Loucy (cell line): ENCODE measurements at regions not wholly inside any gene's neighbourhood (a gene's known extent, or its start where the extent isn't known, plus 50 kb on each side); places are given as distances from the start of the nearest gene placed in this dataset.

Experiments used
- H2AFZ ChIP-seq: fragments of 200-600 bp; sonication (generic); 2 replicates; pipeline ENCODE4 v1.6.0; 2016; ENCODE audit warnings: antibody characterized with exemption, mild to moderate bottlenecking, low read length, moderate library complexity
- H3F3A ChIP-seq: fragments of 200-600 bp; 2 replicates; pipeline ENCODE4 v1.6.0; 2016; ENCODE audit warnings: antibody characterized with exemption, low read depth, mild to moderate bottlenecking
- H3K27me3 ChIP-seq: fragments of 200-600 bp; sonication (generic); 2 replicates; pipeline ENCODE4 v1.6.1; 2014; ENCODE audit warnings: low read length, mild to moderate bottlenecking; ENCODE audit not compliant: insufficient read depth, poor library complexity, severe bottlenecking
- H3K36me3 ChIP-seq: fragments of 200-600 bp; sonication (generic); 2 replicates; pipeline ENCODE4 v1.6.1; 2016; ENCODE audit warnings: low read length; ENCODE audit not compliant: insufficient read depth
- H3K4me1 ChIP-seq: fragments of 200-600 bp; sonication (generic); 2 replicates; pipeline ENCODE4 v1.5.1; 2014; ENCODE audit warnings: low read length, mild to moderate bottlenecking; ENCODE audit not compliant: insufficient read depth, poor library complexity, severe bottlenecking
- H3K4me2 ChIP-seq: fragments of 200-600 bp; sonication (generic); 2 replicates; pipeline ENCODE4 v1.6.0; 2014; ENCODE audit warnings: antibody characterized with exemption, low read length, low read depth, mild to moderate bottlenecking; ENCODE audit not compliant: poor library complexity, severe bottlenecking
- H3K4me3 ChIP-seq: fragments of 200-600 bp; sonication (generic); 2 replicates; pipeline ENCODE4 v1.5.1; 2014; ENCODE audit warnings: low read length, mild to moderate bottlenecking, mixed read lengths; ENCODE audit not compliant: poor library complexity, severe bottlenecking
- H3K79me2 ChIP-seq: fragments of 200-600 bp; sonication (generic); 2 replicates; pipeline ENCODE4 v1.6.1; 2014; ENCODE audit warnings: low read length; ENCODE audit not compliant: insufficient read depth
- H3K9ac ChIP-seq: fragments of 200-600 bp; sonication (generic); 2 replicates; pipeline ENCODE4 v1.6.0; 2014; ENCODE audit warnings: mild to moderate bottlenecking, low read depth, low read length, moderate library complexity; ENCODE audit not compliant: poor library complexity, severe bottlenecking
- H3K9me2 ChIP-seq: fragments of 200-600 bp; sonication (generic); replicated peaks from 2 replicates; pipeline ENCODE4 v1.6.1; 2016; ENCODE audit warnings: low read depth, low read length, mixed read lengths
- H3K9me3 ChIP-seq: fragments of 200-600 bp; sonication (generic); 2 replicates; pipeline ENCODE4 v1.6.1; 2014; ENCODE audit warnings: mild to moderate bottlenecking, antibody characterized with exemption, low read length, low read depth; ENCODE audit not compliant: insufficient read depth
- H4K20me1 ChIP-seq: fragments of 200-600 bp; sonication (generic); 2 replicates; pipeline ENCODE4 v1.6.0; 2014; ENCODE audit warnings: antibody characterized with exemption, low read length, mild to moderate bottlenecking; ENCODE audit not compliant: insufficient read depth, poor library complexity, severe bottlenecking
- CTCF ChIP-seq: fragments of 200-600 bp; sonication (generic); conservative IDR thresholded peaks from 2 replicates; pipeline ENCODE4 v1.5.1; 2014; ENCODE audit warnings: mild to moderate bottlenecking, antibody characterized with exemption, low read length
- EZH2phosphoT487 ChIP-seq: fragments of 200-600 bp; IDR thresholded peaks from 2 replicates; pipeline ENCODE4 v1.6.1; 2018; ENCODE audit warnings: antibody characterized with exemption, mild to moderate bottlenecking, moderate library complexity, borderline replicate concordance

- Histone ChIP-seq H3K9me3 (no peaks in the 10 kb centered on the region), H3K4me3 (no peak overlapping the region), H3K79me2 (no peaks in the 10 kb centered on the region), H3K4me1 (no peaks in the 10 kb centered on the region), H3K9me2 (no peaks in the 10 kb centered on the region), H3K36me3 (no peaks in the 10 kb centered on the region), H3K27me3 (no peaks in the 10 kb centered on the region), H3F3A (no peaks in the 10 kb centered on the region), H2AFZ (no peak overlapping the region), H4K20me1 (no peaks in the 10 kb centered on the region), H3K4me2 (no peak overlapping the region), H3K9ac (no peak overlapping the region)
- TF ChIP-seq EZH2phosphoT487 (no peak), CTCF (no peak)
Measured at GRCh38 chr7:22066522-22066921, 120.8 kb upstream of the CDCA7L start.

- H3K4me1 ChIP-seq: no peaks in the 10 kb centered on the region
- no peaks in the 10 kb centered on the region for H3K9me2 ChIP-seq
- H3K36me3 ChIP-seq: no peaks in the 10 kb centered on the region
- no peaks in the 10 kb centered on the region for H4K20me1 ChIP-seq
- TF ChIP-seq EZH2phosphoT487 (no peak), CTCF (no peak)
- no peaks in the 10 kb centered on the region for H3K27me3 ChIP-seq
- no peak overlapping the region for H3K4me3 ChIP-seq
- no peaks in the 10 kb centered on the region for H3K9me3 ChIP-seq
- no peak overlapping the region for H2AFZ ChIP-seq
- H3K79me2 ChIP-seq: no peaks in the 10 kb centered on the region
- no peak overlapping the region for H3K9ac ChIP-seq
- H3F3A ChIP-seq: no peaks in the 10 kb centered on the region
- H3K4me2 ChIP-seq: no peak overlapping the region
Measured at GRCh38 chr7:22064816-22065215, 119.1 kb upstream of the CDCA7L start.

GRCh38 chr7:22061775-22062174, 116.1 kb upstream of the CDCA7L start:
- Histone ChIP-seq H3K4me2 (no peak overlapping the region), H3K36me3 (no peaks in the 10 kb centered on the region), H2AFZ (no peak overlapping the region), H3K4me3 (no peak overlapping the region), H4K20me1 (no peaks in the 10 kb centered on the region), H3K9ac (no peak overlapping the region), H3K4me1 (no peaks in the 10 kb centered on the region), H3K27me3 (no peaks in the 10 kb centered on the region), H3K9me3 (no peaks in the 10 kb centered on the region), H3K79me2 (no peaks in the 10 kb centered on the region), H3F3A (no peaks in the 10 kb centered on the region), H3K9me2 (no peaks in the 10 kb centered on the region)
- TF ChIP-seq CTCF (no peak), EZH2phosphoT487 (no peak)
